ENCODE measurements at regions not wholly inside any gene's neighbourhood (a gene's known extent, or its start where the extent isn't known, plus 50 kb on each side); places are given as distances from the start of the nearest gene placed in this dataset.
"Not testable (repeated sequence)": the region's sequence is repeated elsewhere in the genome, so short reads cannot be mapped to it uniquely, and the experiment has no call there.

GRCh38 chr4:137852326-137852725 lies 320.0 kb upstream of the PCDH18 start:
- no peak overlapping the region for H3K4me2 ChIP-seq (ENCODE audit: low read length)
- H3K27ac ChIP-seq (ENCODE audit: low read depth, low read length, poor library complexity, severe bottlenecking) = no peak overlapping the region
- no peak overlapping the region for H3K4me3 ChIP-seq (ENCODE audit: low read depth, low read length, poor library complexity, severe bottlenecking)
- no peak for DNase-seq (ENCODE audit: low spot score)
- TF ChIP-seq CTCF (conservative IDR thresholded peaks at IDR 0.05; ENCODE audit: low read length) = no peak
- TF ChIP-seq EZH2phosphoT487 (IDR thresholded peaks at IDR 0.05; ENCODE audit: borderline replicate concordance, low read depth, low read length) = no peak
- no peaks in the 10 kb centered on the region for H3K36me3 ChIP-seq (ENCODE audit: insufficient read depth, low read length)
- H3K79me2 ChIP-seq (ENCODE audit: insufficient read depth, low read depth, low read length) = no peaks in the 10 kb centered on the region
- no peak overlapping the region for H2AFZ ChIP-seq (ENCODE audit: low read length)
- POLR2A ChIA-PET = interaction anchor here (0.5 to 1.7 kb wide), 3 partner anchors 14 to 137 kb away, joined by 3 to 7 read pairs (median 3); no protein-coding TSS in a partner anchor
- H4K20me1 ChIP-seq (ENCODE audit: insufficient read depth, low read length) = no peaks in the 10 kb centered on the region
- intact Hi-C loops (cut with micrococcal nuclease; ENCODE audit: unreplicated experiment) = no loop called here
- no peaks in the 10 kb centered on the region for H3K9me2 ChIP-seq (ENCODE audit: insufficient read depth, low read length)
- CTCF ChIA-PET (ENCODE audit: unreplicated experiment) = no interaction called here
- BruUV-seq (replicated peaks) = no TSS peak
- no peaks in the 10 kb centered on the region for H3K9me3 ChIP-seq (ENCODE audit: low read length)
- no peaks in the 10 kb centered on the region for H3K4me1 ChIP-seq (ENCODE audit: insufficient read depth, low read length, poor library complexity, severe bottlenecking)

- Histone ChIP-seq H3K4me2 (ENCODE audit: low read length) (no peak overlapping the region), H3K9me2 (ENCODE audit: insufficient read depth, low read length) (no peaks in the 10 kb centered on the region), H3K9me3 (ENCODE audit: low read length) (no peaks in the 10 kb centered on the region), H3K4me3 (ENCODE audit: low read depth, low read length, poor library complexity, severe bottlenecking) (no peak overlapping the region), H3K79me2 (ENCODE audit: insufficient read depth, low read depth, low read length) (no peaks in the 10 kb centered on the region), H2AFZ (ENCODE audit: low read length) (no peak overlapping the region), H3K27ac (ENCODE audit: low read depth, low read length, poor library complexity, severe bottlenecking) (no peak overlapping the region), H3K4me1 (ENCODE audit: insufficient read depth, low read length, poor library complexity, severe bottlenecking) (no peaks in the 10 kb centered on the region), H4K20me1 (ENCODE audit: insufficient read depth, low read length) (no peaks in the 10 kb centered on the region), H3K36me3 (ENCODE audit: insufficient read depth, low read length) (no peaks in the 10 kb centered on the region)
- intact Hi-C loops (cut with micrococcal nuclease; ENCODE audit: unreplicated experiment) = no loop called here
- no peak for TF ChIP-seq CTCF (conservative IDR thresholded peaks at IDR 0.05; ENCODE audit: low read length)
- no peak for TF ChIP-seq EZH2phosphoT487 (IDR thresholded peaks at IDR 0.05; ENCODE audit: borderline replicate concordance, low read depth, low read length)
- DNase-seq (ENCODE audit: low spot score) = no peak
- CTCF ChIA-PET (ENCODE audit: unreplicated experiment) = no interaction called here
- POLR2A ChIA-PET = interaction anchor here (1.7 to 1.9 kb wide), 2 partner anchors 13 to 15 kb away, joined by 5 to 7 read pairs; no protein-coding TSS in a partner anchor
- no TSS peak for BruUV-seq (replicated peaks)
Observed at GRCh38 chr4:137851435-137851834, 319.1 kb upstream of the PCDH18 start.

GRCh38 chr4:137827945-137828344 lies 295.7 kb upstream of the PCDH18 start:
- CTCF ChIA-PET (ENCODE audit: unreplicated experiment); H3K4me2 ChIP-seq (ENCODE audit: low read length); H4K20me1 ChIP-seq (ENCODE audit: insufficient read depth, low read length); H3K36me3 ChIP-seq (ENCODE audit: insufficient read depth, low read length); H3K4me3 ChIP-seq (ENCODE audit: low read depth, low read length, poor library complexity, severe bottlenecking); H3K9me2 ChIP-seq (ENCODE audit: insufficient read depth, low read length); POLR2A ChIA-PET; H3K4me1 ChIP-seq (ENCODE audit: insufficient read depth, low read length, poor library complexity, severe bottlenecking); H2AFZ ChIP-seq (ENCODE audit: low read length); DNase-seq (ENCODE audit: low spot score); BruUV-seq (replicated peaks); H3K27ac ChIP-seq (ENCODE audit: low read depth, low read length, poor library complexity, severe bottlenecking); H3K9me3 ChIP-seq (ENCODE audit: low read length); H3K79me2 ChIP-seq (ENCODE audit: insufficient read depth, low read depth, low read length): not testable (repeated sequence)
- intact Hi-C loops (cut with micrococcal nuclease; ENCODE audit: unreplicated experiment) = loop anchor here (10.0 kb wide), 1 partner anchor 1047 kb away; no protein-coding TSS in a partner anchor
